GM10266 (cell line): ENCODE measurements at regions not wholly inside any gene's neighbourhood (a gene's known extent, or its start where the extent isn't known, plus 50 kb on each side); places are given as distances from the start of the nearest gene placed in this dataset.

Experiments used
- DNase-seq: peaks from one replicate; pipeline ENCODE4 v3.0.0; 2012; ENCODE audit errors: extremely low spot score
- TF ChIP-seq, protein P1 (sequence below): IDR thresholded peaks from 2 replicates; pipeline ENCODE4 v1.5.1; 2012; ENCODE audit warnings: mild to moderate bottlenecking, low read depth; ENCODE audit not compliant: control insufficient read depth, insufficient read depth; ENCODE audit errors: missing control alignments

DNA sequence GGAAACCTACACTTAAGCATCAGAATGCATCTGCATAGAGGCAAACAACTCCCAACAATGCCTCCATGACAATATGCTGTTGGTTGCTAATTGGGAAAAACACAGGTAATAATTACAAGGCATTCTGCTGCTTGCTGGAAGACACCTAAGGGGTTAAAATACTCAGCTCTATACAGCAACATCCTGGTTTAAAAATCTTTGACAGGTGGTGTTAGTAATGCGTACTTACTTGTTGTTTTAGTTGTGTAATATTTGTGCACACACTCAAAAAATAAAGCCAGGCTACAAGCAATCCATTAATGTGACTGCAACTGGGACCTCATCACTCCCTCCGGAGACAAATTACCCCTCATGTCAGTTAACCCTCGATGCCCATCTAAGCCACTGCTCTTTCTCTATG is 126.3 kb upstream of the ELL2 start:
- DNase-seq = no peak
- TF ChIP-seq, protein P1, sequence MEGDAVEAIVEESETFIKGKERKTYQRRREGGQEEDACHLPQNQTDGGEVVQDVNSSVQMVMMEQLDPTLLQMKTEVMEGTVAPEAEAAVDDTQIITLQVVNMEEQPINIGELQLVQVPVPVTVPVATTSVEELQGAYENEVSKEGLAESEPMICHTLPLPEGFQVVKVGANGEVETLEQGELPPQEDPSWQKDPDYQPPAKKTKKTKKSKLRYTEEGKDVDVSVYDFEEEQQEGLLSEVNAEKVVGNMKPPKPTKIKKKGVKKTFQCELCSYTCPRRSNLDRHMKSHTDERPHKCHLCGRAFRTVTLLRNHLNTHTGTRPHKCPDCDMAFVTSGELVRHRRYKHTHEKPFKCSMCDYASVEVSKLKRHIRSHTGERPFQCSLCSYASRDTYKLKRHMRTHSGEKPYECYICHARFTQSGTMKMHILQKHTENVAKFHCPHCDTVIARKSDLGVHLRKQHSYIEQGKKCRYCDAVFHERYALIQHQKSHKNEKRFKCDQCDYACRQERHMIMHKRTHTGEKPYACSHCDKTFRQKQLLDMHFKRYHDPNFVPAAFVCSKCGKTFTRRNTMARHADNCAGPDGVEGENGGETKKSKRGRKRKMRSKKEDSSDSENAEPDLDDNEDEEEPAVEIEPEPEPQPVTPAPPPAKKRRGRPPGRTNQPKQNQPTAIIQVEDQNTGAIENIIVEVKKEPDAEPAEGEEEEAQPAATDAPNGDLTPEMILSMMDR = no peak

- no peak for DNase-seq
- TF ChIP-seq, protein P1 = no peak
These were observed 123.3 kb upstream of the ELL2 start for GRCh38 chr5:96084874-96085506.

DNA sequence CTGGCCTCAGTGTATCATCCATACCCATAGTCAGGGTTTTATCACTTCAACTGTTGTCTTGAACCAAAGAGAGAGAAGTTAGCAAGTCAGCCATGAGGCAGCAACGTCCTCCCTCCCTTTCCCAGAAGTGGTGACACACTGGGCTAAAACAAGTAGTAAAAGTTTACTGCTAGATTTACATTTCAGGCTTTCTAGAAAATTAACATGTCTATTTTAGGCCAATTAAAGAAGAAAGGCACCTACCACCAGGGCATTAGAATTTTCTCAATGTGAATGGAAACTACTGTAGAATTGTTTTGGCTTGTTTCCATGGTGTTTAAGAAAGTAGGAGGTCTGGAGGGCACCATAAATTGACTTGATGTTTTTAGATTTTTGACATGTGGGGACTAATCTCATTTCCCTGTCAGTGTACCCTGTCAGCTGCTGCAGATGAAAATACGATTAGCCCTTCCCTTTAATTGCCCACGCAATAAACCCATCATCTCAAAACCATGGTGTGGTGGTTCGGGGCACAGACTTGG is 121.8 kb upstream of the ELL2 start:
- DNase-seq = no peak
- TF ChIP-seq, protein P1 = no peak

DNA sequence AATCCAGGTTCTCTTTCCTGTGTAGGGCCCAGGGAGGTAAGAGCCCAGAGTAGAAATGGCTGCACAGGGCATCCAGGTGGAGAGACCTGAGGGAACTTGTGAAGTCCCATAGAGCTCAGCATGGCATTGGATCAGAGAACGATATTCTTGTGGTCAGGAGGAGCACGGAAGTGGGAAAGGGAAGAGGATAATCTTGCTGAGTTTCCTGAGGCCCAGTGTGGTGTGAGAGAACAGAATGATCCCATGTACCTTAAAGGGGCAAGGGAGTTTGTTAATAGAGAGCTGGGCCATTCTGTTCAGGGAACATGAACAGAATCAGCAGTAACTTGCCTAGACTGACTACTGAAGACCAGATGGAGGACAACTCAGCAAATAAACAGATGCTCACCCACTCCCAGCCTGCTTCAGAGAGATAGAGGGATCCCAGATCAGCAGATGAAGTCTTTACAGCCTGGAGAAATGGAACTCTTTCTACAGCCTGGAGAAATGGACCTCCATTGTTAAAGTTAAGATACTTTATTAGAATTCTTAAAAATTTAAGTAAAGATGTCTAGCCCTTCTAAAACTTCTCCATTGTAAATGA is 119.7 kb upstream of the ELL2 start:
- DNase-seq = no peak
- TF ChIP-seq, protein P1 = no peak

DNA sequence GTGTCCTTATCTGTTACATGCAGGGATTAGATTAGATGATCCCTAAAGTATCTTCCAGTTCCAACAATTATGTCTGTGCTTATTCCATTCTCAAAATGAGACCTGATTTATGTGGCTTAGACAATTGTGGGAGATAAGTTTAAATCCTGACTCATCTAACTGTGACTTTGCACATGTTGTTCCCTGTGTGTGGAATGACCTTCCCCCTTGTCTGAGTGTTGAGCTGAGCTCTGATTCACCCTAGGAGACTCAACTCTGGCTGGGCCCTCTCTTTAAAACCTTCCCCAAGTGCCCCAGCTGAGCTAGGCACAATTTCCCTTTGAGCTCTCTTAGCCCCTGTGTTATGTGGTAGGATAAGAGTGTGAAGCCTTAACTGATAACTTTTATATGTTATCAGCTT is 118.9 kb upstream of the ELL2 start:
- DNase-seq = no peak
- TF ChIP-seq, protein P1 = no peak

DNA sequence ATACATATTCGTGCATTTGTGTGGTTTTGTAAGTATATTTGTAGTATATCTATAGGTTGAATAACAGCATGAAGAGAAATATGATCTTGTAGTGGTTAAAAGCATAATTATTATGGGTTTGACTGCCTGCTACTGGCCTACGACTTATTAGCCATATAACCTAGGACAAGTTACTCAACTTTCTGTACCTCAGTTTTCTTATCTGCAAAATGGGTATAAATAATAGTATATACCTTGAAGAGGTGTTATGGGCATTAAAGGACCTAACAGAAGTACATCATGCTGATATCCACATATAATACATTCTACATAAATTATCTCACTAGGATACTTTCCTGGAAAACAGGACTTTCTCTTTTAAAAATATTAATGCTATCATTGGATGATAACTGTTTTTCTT is 118.3 kb upstream of the ELL2 start:
- DNase-seq = no peak

DNA sequence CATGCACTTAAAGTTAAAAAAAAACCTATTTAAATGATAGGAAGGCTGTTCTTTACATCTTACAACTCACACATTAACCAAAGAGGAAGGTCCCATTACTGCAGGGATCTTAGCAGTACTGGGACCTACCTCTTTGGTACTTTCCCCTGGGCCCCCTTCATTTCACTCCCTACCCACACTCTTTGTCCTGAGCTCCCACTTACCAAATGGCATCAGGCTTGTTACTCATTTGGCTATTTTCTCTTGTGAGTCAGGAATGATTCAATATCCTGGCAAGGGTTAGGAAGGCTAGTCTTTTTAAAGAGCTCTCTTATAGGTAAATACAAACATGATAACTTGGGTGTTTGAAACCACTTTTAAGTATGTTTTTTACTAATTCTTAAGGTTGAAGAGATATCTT is 117.4 kb upstream of the ELL2 start:
- TF ChIP-seq, protein P1 = no peak
- DNase-seq = no peak

More for the DNA sequence above, 118.3 kb upstream of the ELL2 start:
- TF ChIP-seq, protein P1 = no peak
